DOHH2 (cell line): ENCODE measurements at regions not wholly inside any gene's neighbourhood (a gene's known extent, or its start where the extent isn't known, plus 50 kb on each side); places are given as distances from the start of the nearest gene placed in this dataset.

Experiments
- H3F3A ChIP-seq: fragments of 200-600 bp; sonication (generic), shearing (Covaris generic); 2 replicates; pipeline ENCODE4 v1.6.0; 2016; ENCODE audit warnings: antibody characterized with exemption, mild to moderate bottlenecking; ENCODE audit not compliant: control insufficient read depth, insufficient read depth
- H3K27ac ChIP-seq: fragments of 200-600 bp; sonication (generic); 2 replicates; pipeline ENCODE4 v1.5.1; 2014; ENCODE audit warnings: low read depth, mild to moderate bottlenecking, low read length, moderate library complexity
- H3K27me3 ChIP-seq: fragments of 200-600 bp; sonication (generic); 2 replicates; pipeline ENCODE4 v1.6.1; 2014; ENCODE audit warnings: mild to moderate bottlenecking, low read length, mixed read lengths; ENCODE audit not compliant: control insufficient read depth
- H3K36me3 ChIP-seq: fragments of 200-600 bp; sonication (generic); 2 replicates; pipeline ENCODE4 v1.6.1; 2014; ENCODE audit warnings: mild to moderate bottlenecking, low read length, moderate library complexity, mixed read lengths; ENCODE audit not compliant: control insufficient read depth
- H3K4me1 ChIP-seq: fragments of 200-600 bp; sonication (generic); 2 replicates; pipeline ENCODE4 v1.6.1; 2014; ENCODE audit warnings: mild to moderate bottlenecking, low read length, mixed read lengths; ENCODE audit not compliant: control insufficient read depth
- H3K4me2 ChIP-seq: fragments of 200-600 bp; sonication (generic); 2 replicates; pipeline ENCODE4 v1.6.0; 2014; ENCODE audit warnings: mild to moderate bottlenecking, low read length, moderate library complexity
- H3K4me3 ChIP-seq: fragments of 200-600 bp; sonication (generic); 2 replicates; pipeline ENCODE4 v1.5.1; 2014; ENCODE audit warnings: mild to moderate bottlenecking, low read length, mixed read lengths
- H3K79me2 ChIP-seq: fragments of 200-600 bp; sonication (generic); 2 replicates; pipeline ENCODE4 v1.6.1; 2014; ENCODE audit warnings: mild to moderate bottlenecking, low read length, mixed read lengths; ENCODE audit not compliant: control insufficient read depth
- H3K9me2 ChIP-seq: fragments of 200-600 bp; sonication (generic); replicated peaks from 2 replicates; pipeline ENCODE4 v1.6.1; 2014; ENCODE audit warnings: mild to moderate bottlenecking, low read length, mixed read lengths; ENCODE audit not compliant: control insufficient read depth
- H3K9me3 ChIP-seq: fragments of 200-600 bp; sonication (generic); 2 replicates; pipeline ENCODE4 v1.6.1; 2014; ENCODE audit warnings: antibody characterized with exemption, low read length, mixed read lengths; ENCODE audit not compliant: control insufficient read depth, insufficient read depth
- H4K20me1 ChIP-seq: fragments of 200-600 bp; sonication (generic); 2 replicates; pipeline ENCODE4 v1.6.0; 2014; ENCODE audit warnings: low read depth, mild to moderate bottlenecking, antibody characterized with exemption, low read length, moderate library complexity; ENCODE audit not compliant: control insufficient read depth, insufficient read depth
- EZH2phosphoT487 ChIP-seq: fragments of 200-600 bp; sonication (generic); IDR thresholded peaks from 2 replicates; pipeline ENCODE4 v1.6.1; 2017; ENCODE audit warnings: borderline replicate concordance, mild to moderate bottlenecking, antibody characterized with exemption, low read length, moderate library complexity, mixed read lengths
- TF ChIP-seq, protein P1 (sequence below): fragments of 200-600 bp; sonication (generic); IDR thresholded peaks from one replicate; pipeline ENCODE4 v1.5.1; 2014; ENCODE audit warnings: antibody characterized with exemption, mild to moderate bottlenecking, low read depth, low read length; ENCODE audit not compliant: poor library complexity, severe bottlenecking

- no peak overlapping the region for H3K4me3 ChIP-seq
- no peaks in the 10 kb centered on the region for H3K9me3 ChIP-seq
- no peaks in the 10 kb centered on the region for H3F3A ChIP-seq
- H4K20me1 ChIP-seq = no peaks in the 10 kb centered on the region
- no peak for TF ChIP-seq EZH2phosphoT487
- TF ChIP-seq, protein P1, sequence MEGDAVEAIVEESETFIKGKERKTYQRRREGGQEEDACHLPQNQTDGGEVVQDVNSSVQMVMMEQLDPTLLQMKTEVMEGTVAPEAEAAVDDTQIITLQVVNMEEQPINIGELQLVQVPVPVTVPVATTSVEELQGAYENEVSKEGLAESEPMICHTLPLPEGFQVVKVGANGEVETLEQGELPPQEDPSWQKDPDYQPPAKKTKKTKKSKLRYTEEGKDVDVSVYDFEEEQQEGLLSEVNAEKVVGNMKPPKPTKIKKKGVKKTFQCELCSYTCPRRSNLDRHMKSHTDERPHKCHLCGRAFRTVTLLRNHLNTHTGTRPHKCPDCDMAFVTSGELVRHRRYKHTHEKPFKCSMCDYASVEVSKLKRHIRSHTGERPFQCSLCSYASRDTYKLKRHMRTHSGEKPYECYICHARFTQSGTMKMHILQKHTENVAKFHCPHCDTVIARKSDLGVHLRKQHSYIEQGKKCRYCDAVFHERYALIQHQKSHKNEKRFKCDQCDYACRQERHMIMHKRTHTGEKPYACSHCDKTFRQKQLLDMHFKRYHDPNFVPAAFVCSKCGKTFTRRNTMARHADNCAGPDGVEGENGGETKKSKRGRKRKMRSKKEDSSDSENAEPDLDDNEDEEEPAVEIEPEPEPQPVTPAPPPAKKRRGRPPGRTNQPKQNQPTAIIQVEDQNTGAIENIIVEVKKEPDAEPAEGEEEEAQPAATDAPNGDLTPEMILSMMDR = no peak
- no peaks in the 10 kb centered on the region for H3K36me3 ChIP-seq
- no peaks in the 10 kb centered on the region for H3K4me1 ChIP-seq
- no peak overlapping the region for H3K27ac ChIP-seq
- no peaks in the 10 kb centered on the region for H3K27me3 ChIP-seq
- H3K4me2 ChIP-seq = no peak overlapping the region
- H3K79me2 ChIP-seq = no peaks in the 10 kb centered on the region
- no peaks in the 10 kb centered on the region for H3K9me2 ChIP-seq
These were observed 379.6 kb downstream of the HRH4 start for GRCh38 chr18:24840051-24840450.

GRCh38 chr18:24840640-24841039 lies 380.2 kb downstream of the HRH4 start:
- Histone ChIP-seq H3K4me1 (no peaks in the 10 kb centered on the region), H3K79me2 (no peaks in the 10 kb centered on the region), H3K9me3 (no peaks in the 10 kb centered on the region), H4K20me1 (no peaks in the 10 kb centered on the region), H3K9me2 (no peaks in the 10 kb centered on the region), H3K4me2 (no peak overlapping the region), H3K36me3 (no peaks in the 10 kb centered on the region), H3K27me3 (no peaks in the 10 kb centered on the region), H3K4me3 (no peak overlapping the region), H3F3A (no peaks in the 10 kb centered on the region), H3K27ac (no peak overlapping the region)
- TF ChIP-seq, protein P1 = no peak
- no peak for TF ChIP-seq EZH2phosphoT487

- H3K4me2 ChIP-seq = no peak overlapping the region
- H4K20me1 ChIP-seq = no peaks in the 10 kb centered on the region
- no peak overlapping the region for H3K27ac ChIP-seq
- no peaks in the 10 kb centered on the region for H3K27me3 ChIP-seq
- H3K4me1 ChIP-seq = no peaks in the 10 kb centered on the region
- TF ChIP-seq, protein P1 = no peak
- no peak for TF ChIP-seq EZH2phosphoT487
- no peaks in the 10 kb centered on the region for H3K36me3 ChIP-seq
- no peaks in the 10 kb centered on the region for H3K9me2 ChIP-seq
- no peaks in the 10 kb centered on the region for H3K79me2 ChIP-seq
- H3F3A ChIP-seq = no peaks in the 10 kb centered on the region
- no peaks in the 10 kb centered on the region for H3K9me3 ChIP-seq
- H3K4me3 ChIP-seq = no peak overlapping the region
These were observed 381.1 kb downstream of the HRH4 start for GRCh38 chr18:24841536-24841935.

- Histone ChIP-seq H3K4me2 (no peak overlapping the region), H3K36me3 (no peaks in the 10 kb centered on the region), H3K9me2 (no peaks in the 10 kb centered on the region), H4K20me1 (no peaks in the 10 kb centered on the region), H3K79me2 (no peaks in the 10 kb centered on the region), H3K27ac (no peak overlapping the region), H3K4me1 (no peaks in the 10 kb centered on the region), H3K9me3 (no peaks in the 10 kb centered on the region), H3K27me3 (no peaks in the 10 kb centered on the region), H3F3A (no peaks in the 10 kb centered on the region), H3K4me3 (no peak overlapping the region)
- no peak for TF ChIP-seq EZH2phosphoT487
- TF ChIP-seq, protein P1 = no peak
These were observed 382.7 kb downstream of the HRH4 start for GRCh38 chr18:24843123-24843522.
